Fibroblast of gingiva (primary cell): ENCODE measurements at regions not wholly inside any gene's neighbourhood (a gene's known extent, or its start where the extent isn't known, plus 50 kb on each side); places are given as distances from the start of the nearest gene placed in this dataset.
"Not testable (repeated sequence)": the region's sequence is repeated elsewhere in the genome, so short reads cannot be mapped to it uniquely, and the experiment has no call there.

Source experiments
- DNase-seq: peaks from one replicate; pipeline ENCODE4 v3.0.0-alpha.2; 2011; ENCODE audit warnings: low read depth

GRCh38 chr1:228796945-228797344, 61.7 kb downstream of the RHOU start:
- not testable (repeated sequence) for DNase-seq

GRCh38 chr1:228798035-228798434, 62.8 kb downstream of the RHOU start:
- no peak for DNase-seq

GRCh38 chr1:228798548-228798947, 63.3 kb downstream of the RHOU start:
- peak; percentile 9 for DNase-seq

- no peak for DNase-seq
These were observed 64.6 kb downstream of the RHOU start for GRCh38 chr1:228799924-228800323.

- DNase-seq: no peak
These were observed 65.8 kb downstream of the RHOU start for GRCh38 chr1:228801068-228801467.

GRCh38 chr1:228802386-228803220, 67.3 kb downstream of the RHOU start:
- peak; percentile 44 for DNase-seq

GRCh38 chr1:228803421-228803820, 68.1 kb downstream of the RHOU start:
- no peak for DNase-seq

- no peak for DNase-seq
These were observed 68.9 kb downstream of the RHOU start for GRCh38 chr1:228804173-228804572.

- no peak for DNase-seq
These were observed 69.5 kb downstream of the RHOU start for GRCh38 chr1:228804640-228805413.

- no peak for DNase-seq
These were observed 72.8 kb downstream of the RHOU start for GRCh38 chr1:228807904-228808605.

GRCh38 chr1:228809621-228810394, 74.5 kb downstream of the RHOU start:
- no peak for DNase-seq

- DNase-seq: no peak
These were observed 75.1 kb downstream of the RHOU start for GRCh38 chr1:228810395-228810758.

GRCh38 chr1:228810878-228811711, 75.8 kb downstream of the RHOU start:
- DNase-seq: no peak

GRCh38 chr1:228811712-228812305, 76.5 kb downstream of the RHOU start:
- DNase-seq: no peak

- DNase-seq: no peak
These were observed 77.7 kb downstream of the RHOU start for GRCh38 chr1:228812961-228813360.

GRCh38 chr1:228814176-228814575, 78.9 kb downstream of the RHOU start:
- no peak for DNase-seq

- no peak for DNase-seq
These were observed 83.0 kb downstream of the RHOU start for GRCh38 chr1:228818296-228818695.

GRCh38 chr1:228818928-228819630, 83.8 kb downstream of the RHOU start:
- no peak for DNase-seq

- DNase-seq: no peak
These were observed 86.0 kb downstream of the RHOU start for GRCh38 chr1:228821252-228821651.

- no peak for DNase-seq
These were observed 87.9 kb downstream of the RHOU start for GRCh38 chr1:228823200-228823599.
